BE2C (cell line): ENCODE measurements at regions not wholly inside any gene's neighbourhood (a gene's known extent, or its start where the extent isn't known, plus 50 kb on each side); places are given as distances from the start of the nearest gene placed in this dataset.
"Not testable (repeated sequence)": the region's sequence is repeated elsewhere in the genome, so short reads cannot be mapped to it uniquely, and the experiment has no call there.

Experiments used
- DNase-seq: peaks from one replicate; pipeline ENCODE4 v3.0.0-alpha.2; 2020
- H3K27me3 ChIP-seq: fragments of 250-450 bp; sonication (Bioruptor Pico); 2 replicates; pipeline ENCODE4 v1.5.1; 2020; ENCODE audit warnings: mild to moderate bottlenecking
- H3K36me3 ChIP-seq: fragments of 250-450 bp; sonication (Bioruptor Pico); 2 replicates; pipeline ENCODE4 v1.5.1; 2020; ENCODE audit warnings: mild to moderate bottlenecking
- H3K4me1 ChIP-seq: fragments of 250-450 bp; sonication (Bioruptor Pico); 2 replicates; pipeline ENCODE4 v1.5.1; 2020
- H3K4me3 ChIP-seq: 2 replicates; pipeline ENCODE4 v1.5.1; 2011; ENCODE audit warnings: low read depth, low read length
- H3K9me3 ChIP-seq: fragments of 250-450 bp; sonication (Bioruptor Pico); 2 replicates; pipeline ENCODE4 v1.5.1; 2020
- TF ChIP-seq, protein P1 (sequence below): IDR thresholded peaks from 2 replicates; pipeline ENCODE4 v1.5.1; 2012; ENCODE audit warnings: mild to moderate bottlenecking, low read depth, low read length

DNA sequence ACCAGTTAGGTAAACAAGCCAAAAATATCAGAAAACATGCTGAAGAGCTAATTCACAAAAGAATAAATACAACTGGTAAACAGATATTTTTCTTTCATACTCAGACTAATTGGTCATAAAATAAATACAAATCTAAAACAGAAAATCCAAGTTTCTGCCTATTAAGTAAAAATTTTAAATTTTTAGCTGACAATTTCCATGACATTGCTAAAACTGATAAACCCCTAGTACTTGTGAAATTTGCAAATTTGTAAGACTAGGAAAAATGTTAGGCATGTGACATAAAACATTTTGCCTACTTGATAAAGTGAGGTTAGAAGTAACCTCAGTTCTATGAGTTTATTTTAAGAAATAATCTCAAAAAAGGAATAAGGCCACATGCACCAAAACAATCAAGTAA lies 356.1 kb downstream of the LRATD1 start:
- TF ChIP-seq, protein P1, sequence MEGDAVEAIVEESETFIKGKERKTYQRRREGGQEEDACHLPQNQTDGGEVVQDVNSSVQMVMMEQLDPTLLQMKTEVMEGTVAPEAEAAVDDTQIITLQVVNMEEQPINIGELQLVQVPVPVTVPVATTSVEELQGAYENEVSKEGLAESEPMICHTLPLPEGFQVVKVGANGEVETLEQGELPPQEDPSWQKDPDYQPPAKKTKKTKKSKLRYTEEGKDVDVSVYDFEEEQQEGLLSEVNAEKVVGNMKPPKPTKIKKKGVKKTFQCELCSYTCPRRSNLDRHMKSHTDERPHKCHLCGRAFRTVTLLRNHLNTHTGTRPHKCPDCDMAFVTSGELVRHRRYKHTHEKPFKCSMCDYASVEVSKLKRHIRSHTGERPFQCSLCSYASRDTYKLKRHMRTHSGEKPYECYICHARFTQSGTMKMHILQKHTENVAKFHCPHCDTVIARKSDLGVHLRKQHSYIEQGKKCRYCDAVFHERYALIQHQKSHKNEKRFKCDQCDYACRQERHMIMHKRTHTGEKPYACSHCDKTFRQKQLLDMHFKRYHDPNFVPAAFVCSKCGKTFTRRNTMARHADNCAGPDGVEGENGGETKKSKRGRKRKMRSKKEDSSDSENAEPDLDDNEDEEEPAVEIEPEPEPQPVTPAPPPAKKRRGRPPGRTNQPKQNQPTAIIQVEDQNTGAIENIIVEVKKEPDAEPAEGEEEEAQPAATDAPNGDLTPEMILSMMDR, result no peak
- no peak overlapping the region for H3K4me3 ChIP-seq
- no peak for DNase-seq
- no peaks in the 10 kb centered on the region for H3K4me1 ChIP-seq
- H3K36me3 ChIP-seq, result no peaks in the 10 kb centered on the region
- H3K9me3 ChIP-seq, result no peaks in the 10 kb centered on the region
- no peaks in the 10 kb centered on the region for H3K27me3 ChIP-seq

GRCh38 chr2:14991723-14992122 lies 359.2 kb downstream of the LRATD1 start:
- TF ChIP-seq, protein P1, result no peak
- H3K4me1 ChIP-seq, result no peaks in the 10 kb centered on the region
- no peaks in the 10 kb centered on the region; the same call in 1 of the 2 replicates for H3K27me3 ChIP-seq
- no peaks in the 10 kb centered on the region for H3K36me3 ChIP-seq
- no peak overlapping the region for H3K4me3 ChIP-seq
- no peak for DNase-seq
- H3K9me3 ChIP-seq, result no peaks in the 10 kb centered on the region

- H3K4me3 ChIP-seq, result no peak overlapping the region
- H3K36me3 ChIP-seq, result no peaks in the 10 kb centered on the region
- no peaks in the 10 kb centered on the region; the same call in 1 of the 2 replicates for H3K27me3 ChIP-seq
- H3K4me1 ChIP-seq, result no peaks in the 10 kb centered on the region
- no peaks in the 10 kb centered on the region for H3K9me3 ChIP-seq
- no peak for DNase-seq
- TF ChIP-seq, protein P1, result no peak
Measured at GRCh38 chr2:14994721-14995120, 362.2 kb downstream of the LRATD1 start.

DNA sequence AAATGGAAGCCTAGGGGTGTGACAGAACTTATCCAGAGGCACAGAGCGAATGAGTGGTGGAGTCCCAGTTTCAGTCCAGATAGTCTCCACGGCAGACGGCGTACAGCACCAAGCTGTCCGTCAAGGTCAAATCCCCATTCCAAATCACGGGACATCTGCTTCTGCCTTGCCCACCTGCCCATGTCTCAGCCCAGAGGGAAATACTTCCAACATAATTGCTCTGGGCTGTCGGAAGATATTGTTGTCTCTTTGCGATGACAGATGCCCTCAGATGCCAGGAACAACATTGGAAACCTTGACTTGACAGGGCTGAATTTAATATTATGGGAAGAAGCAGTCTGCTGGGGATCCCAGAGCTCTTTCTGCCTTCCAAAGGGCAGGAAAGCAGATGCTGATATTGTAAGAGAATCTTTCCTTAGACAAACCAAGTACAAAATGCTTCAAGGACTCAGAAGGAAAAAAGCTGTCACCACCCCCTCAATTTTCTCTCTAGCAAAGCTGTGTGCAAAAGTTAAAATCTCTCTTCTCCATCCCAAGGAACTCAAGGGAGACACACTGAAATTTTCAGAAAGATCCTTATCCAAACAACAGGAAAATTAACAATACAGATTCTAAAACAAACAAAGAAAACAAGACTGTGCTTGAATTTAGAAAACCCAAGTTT lies 364.0 kb downstream of the LRATD1 start:
- TF ChIP-seq, protein P1, result no peak
- no peaks in the 10 kb centered on the region for H3K36me3 ChIP-seq
- H3K4me1 ChIP-seq, result no peaks in the 10 kb centered on the region
- no peaks in the 10 kb centered on the region; the same call in 1 of the 2 replicates for H3K27me3 ChIP-seq
- no peak overlapping the region for H3K4me3 ChIP-seq
- no peak for DNase-seq
- no peaks in the 10 kb centered on the region for H3K9me3 ChIP-seq

DNA sequence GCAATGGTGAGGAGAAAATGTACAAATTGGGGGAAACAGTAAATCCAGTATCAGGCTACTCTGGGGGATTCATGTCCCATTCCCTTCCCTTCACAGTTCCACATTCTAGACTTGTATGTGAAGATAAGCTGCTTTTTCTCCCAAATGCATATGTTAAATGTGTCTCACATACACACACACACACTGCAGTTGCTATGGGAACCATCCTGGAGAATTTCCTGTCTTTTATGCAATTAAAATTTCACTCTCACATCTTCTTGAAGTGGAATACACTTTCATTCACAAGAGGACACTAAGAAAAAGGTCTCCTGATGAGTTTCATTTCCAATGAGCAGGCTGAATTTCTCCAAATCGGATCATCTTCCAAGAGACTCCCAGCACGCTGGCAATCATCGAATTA lies 366.0 kb downstream of the LRATD1 start:
- no peak for DNase-seq

GRCh38 chr2:14999114-14999661 lies 366.7 kb downstream of the LRATD1 start:
- no peak for DNase-seq
- Histone ChIP-seq H3K4me3 (no peak overlapping the region), H3K36me3 (no peaks in the 10 kb centered on the region), H3K27me3 (no peaks in the 10 kb centered on the region; the same call in 1 of the 2 replicates), H3K4me1 (no peaks in the 10 kb centered on the region), H3K9me3 (no peaks in the 10 kb centered on the region)
- TF ChIP-seq, protein P1, result no peak

More for the DNA sequence above, 366.0 kb downstream of the LRATD1 start:
- TF ChIP-seq, protein P1, result no peak
- Histone ChIP-seq H3K36me3 (no peaks in the 10 kb centered on the region), H3K4me3 (no peak overlapping the region), H3K27me3 (no peaks in the 10 kb centered on the region; the same call in 1 of the 2 replicates), H3K9me3 (no peaks in the 10 kb centered on the region), H3K4me1 (no peaks in the 10 kb centered on the region)

GRCh38 chr2:15002519-15002918 lies 370.0 kb downstream of the LRATD1 start:
- not testable (repeated sequence) for H3K36me3 ChIP-seq, DNase-seq, H3K9me3 ChIP-seq, H3K4me3 ChIP-seq, H3K27me3 ChIP-seq, H3K4me1 ChIP-seq
